H1 (cell line): ENCODE measurements at regions not wholly inside any gene's neighbourhood (a gene's known extent, or its start where the extent isn't known, plus 50 kb on each side); places are given as distances from the start of the nearest gene placed in this dataset.

Source experiments
- MAX ChIP-seq: IDR thresholded peaks from 2 replicates; pipeline ENCODE4 v1.6.1; 2012; ENCODE audit warnings: inconsistent platforms
- TAF7 ChIP-seq: optimal IDR thresholded peaks from 2 replicates; pipeline ENCODE3; 2011; ENCODE audit warnings: low read depth, mild to moderate bottlenecking, inconsistent platforms, low read length, moderate library complexity, borderline replicate concordance
- TF ChIP-seq, protein P1 (sequence below): fragments of 300-600 bp; sonication (generic); IDR thresholded peaks from 2 replicates; pipeline ENCODE4 v1.7.1; 2012; ENCODE audit warnings: low read length, moderate library complexity, mild to moderate bottlenecking, inconsistent platforms; ENCODE audit not compliant: insufficient replicate concordance

GRCh38 chr3:184506561-184506991, 55.0 kb upstream of the EPHB3 start (continued):
- TF ChIP-seq, protein P1, sequence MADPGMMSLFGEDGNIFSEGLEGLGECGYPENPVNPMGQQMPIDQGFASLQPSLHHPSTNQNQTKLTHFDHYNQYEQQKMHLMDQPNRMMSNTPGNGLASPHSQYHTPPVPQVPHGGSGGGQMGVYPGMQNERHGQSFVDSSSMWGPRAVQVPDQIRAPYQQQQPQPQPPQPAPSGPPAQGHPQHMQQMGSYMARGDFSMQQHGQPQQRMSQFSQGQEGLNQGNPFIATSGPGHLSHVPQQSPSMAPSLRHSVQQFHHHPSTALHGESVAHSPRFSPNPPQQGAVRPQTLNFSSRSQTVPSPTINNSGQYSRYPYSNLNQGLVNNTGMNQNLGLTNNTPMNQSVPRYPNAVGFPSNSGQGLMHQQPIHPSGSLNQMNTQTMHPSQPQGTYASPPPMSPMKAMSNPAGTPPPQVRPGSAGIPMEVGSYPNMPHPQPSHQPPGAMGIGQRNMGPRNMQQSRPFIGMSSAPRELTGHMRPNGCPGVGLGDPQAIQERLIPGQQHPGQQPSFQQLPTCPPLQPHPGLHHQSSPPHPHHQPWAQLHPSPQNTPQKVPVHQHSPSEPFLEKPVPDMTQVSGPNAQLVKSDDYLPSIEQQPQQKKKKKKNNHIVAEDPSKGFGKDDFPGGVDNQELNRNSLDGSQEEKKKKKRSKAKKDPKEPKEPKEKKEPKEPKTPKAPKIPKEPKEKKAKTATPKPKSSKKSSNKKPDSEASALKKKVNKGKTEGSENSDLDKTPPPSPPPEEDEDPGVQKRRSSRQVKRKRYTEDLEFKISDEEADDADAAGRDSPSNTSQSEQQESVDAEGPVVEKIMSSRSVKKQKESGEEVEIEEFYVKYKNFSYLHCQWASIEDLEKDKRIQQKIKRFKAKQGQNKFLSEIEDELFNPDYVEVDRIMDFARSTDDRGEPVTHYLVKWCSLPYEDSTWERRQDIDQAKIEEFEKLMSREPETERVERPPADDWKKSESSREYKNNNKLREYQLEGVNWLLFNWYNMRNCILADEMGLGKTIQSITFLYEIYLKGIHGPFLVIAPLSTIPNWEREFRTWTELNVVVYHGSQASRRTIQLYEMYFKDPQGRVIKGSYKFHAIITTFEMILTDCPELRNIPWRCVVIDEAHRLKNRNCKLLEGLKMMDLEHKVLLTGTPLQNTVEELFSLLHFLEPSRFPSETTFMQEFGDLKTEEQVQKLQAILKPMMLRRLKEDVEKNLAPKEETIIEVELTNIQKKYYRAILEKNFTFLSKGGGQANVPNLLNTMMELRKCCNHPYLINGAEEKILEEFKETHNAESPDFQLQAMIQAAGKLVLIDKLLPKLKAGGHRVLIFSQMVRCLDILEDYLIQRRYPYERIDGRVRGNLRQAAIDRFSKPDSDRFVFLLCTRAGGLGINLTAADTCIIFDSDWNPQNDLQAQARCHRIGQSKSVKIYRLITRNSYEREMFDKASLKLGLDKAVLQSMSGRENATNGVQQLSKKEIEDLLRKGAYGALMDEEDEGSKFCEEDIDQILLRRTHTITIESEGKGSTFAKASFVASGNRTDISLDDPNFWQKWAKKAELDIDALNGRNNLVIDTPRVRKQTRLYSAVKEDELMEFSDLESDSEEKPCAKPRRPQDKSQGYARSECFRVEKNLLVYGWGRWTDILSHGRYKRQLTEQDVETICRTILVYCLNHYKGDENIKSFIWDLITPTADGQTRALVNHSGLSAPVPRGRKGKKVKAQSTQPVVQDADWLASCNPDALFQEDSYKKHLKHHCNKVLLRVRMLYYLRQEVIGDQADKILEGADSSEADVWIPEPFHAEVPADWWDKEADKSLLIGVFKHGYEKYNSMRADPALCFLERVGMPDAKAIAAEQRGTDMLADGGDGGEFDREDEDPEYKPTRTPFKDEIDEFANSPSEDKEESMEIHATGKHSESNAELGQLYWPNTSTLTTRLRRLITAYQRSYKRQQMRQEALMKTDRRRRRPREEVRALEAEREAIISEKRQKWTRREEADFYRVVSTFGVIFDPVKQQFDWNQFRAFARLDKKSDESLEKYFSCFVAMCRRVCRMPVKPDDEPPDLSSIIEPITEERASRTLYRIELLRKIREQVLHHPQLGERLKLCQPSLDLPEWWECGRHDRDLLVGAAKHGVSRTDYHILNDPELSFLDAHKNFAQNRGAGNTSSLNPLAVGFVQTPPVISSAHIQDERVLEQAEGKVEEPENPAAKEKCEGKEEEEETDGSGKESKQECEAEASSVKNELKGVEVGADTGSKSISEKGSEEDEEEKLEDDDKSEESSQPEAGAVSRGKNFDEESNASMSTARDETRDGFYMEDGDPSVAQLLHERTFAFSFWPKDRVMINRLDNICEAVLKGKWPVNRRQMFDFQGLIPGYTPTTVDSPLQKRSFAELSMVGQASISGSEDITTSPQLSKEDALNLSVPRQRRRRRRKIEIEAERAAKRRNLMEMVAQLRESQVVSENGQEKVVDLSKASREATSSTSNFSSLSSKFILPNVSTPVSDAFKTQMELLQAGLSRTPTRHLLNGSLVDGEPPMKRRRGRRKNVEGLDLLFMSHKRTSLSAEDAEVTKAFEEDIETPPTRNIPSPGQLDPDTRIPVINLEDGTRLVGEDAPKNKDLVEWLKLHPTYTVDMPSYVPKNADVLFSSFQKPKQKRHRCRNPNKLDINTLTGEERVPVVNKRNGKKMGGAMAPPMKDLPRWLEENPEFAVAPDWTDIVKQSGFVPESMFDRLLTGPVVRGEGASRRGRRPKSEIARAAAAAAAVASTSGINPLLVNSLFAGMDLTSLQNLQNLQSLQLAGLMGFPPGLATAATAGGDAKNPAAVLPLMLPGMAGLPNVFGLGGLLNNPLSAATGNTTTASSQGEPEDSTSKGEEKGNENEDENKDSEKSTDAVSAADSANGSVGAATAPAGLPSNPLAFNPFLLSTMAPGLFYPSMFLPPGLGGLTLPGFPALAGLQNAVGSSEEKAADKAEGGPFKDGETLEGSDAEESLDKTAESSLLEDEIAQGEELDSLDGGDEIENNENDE = no peak
- TF ChIP-seq MAX (no peak), TAF7 (no peak)
